Activated naive CD4-positive, alpha-beta T cell treated with anti-CD3 and anti-CD28 coated beads for 36 hours (primary cell): ENCODE measurements at regions not wholly inside any gene's neighbourhood (a gene's known extent, or its start where the extent isn't known, plus 50 kb on each side); places are given as distances from the start of the nearest gene placed in this dataset.
"Not testable (repeated sequence)": the region's sequence is repeated elsewhere in the genome, so short reads cannot be mapped to it uniquely, and the experiment has no call there.

Source experiments
- CTCF ChIA-PET: fragments of 350-600 bp; sonication (Branson Sonifier 250); formaldehyde crosslinking; loops from one replicate; lab custom pipeline; 2021; ENCODE audit warnings: antibody characterized with exemption; lab: Charles Lee
- DNase-seq: peaks from one replicate; pipeline ENCODE4 v3.0.0-alpha.2; 2020
- H3K27ac Mint-ChIP-seq: one replicate; pipeline ENCODE4 v1.8.0; 2021; ENCODE audit warnings: mild to moderate bottlenecking, mixed read lengths
- H3K27me3 Mint-ChIP-seq: one replicate; pipeline ENCODE4 v1.8.0; 2021; ENCODE audit warnings: low read depth, mixed read lengths
- H3K36me3 Mint-ChIP-seq: one replicate; pipeline ENCODE4 v1.8.0; 2021; ENCODE audit warnings: low read depth, mixed read lengths
- H3K4me1 Mint-ChIP-seq: one replicate; pipeline ENCODE4 v1.8.0; 2021; ENCODE audit warnings: low read depth, mixed read lengths
- H3K4me3 Mint-ChIP-seq: one replicate; pipeline ENCODE4 v1.8.0; 2021; ENCODE audit warnings: mild to moderate bottlenecking, moderate library complexity, mixed read lengths
- H3K9me3 Mint-ChIP-seq: one replicate; pipeline ENCODE4 v1.8.0; 2021; ENCODE audit warnings: mixed read lengths
- intact Hi-C: fragments of 100-400 bp; cut with micrococcal nuclease; formaldehyde crosslinking; loops from one replicate; pipeline ENCODE4 v1.15.1; 2023

DNA sequence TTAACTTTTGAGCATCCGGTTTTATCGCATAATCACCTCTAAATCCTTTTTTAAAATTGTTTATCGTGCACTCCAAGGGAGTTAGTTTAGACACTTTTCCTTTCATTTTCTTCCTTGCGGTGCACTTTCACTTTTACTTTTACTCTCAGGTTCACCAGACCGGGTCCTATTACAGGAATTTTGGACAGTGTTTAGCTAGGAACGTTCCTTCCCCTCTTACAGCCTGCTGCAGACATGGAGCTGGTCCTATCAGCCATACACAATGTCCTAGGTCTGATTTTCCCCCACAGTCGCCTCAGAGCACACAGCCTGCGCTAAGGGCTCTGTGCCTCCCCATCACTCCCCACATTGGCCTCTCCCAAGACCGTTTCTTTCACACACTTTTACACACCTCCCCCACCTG, 103.9 kb downstream of the ALG10 start:
- H3K27ac Mint-ChIP-seq = no peak overlapping the region
- no peaks in the 10 kb centered on the region for H3K36me3 Mint-ChIP-seq
- intact Hi-C loops = no loop called here
- CTCF ChIA-PET = interaction anchor here (1.5 kb wide), 1 partner anchor 87 kb away, joined by 3 read pairs; no protein-coding TSS in a partner anchor
- no peaks in the 10 kb centered on the region for H3K9me3 Mint-ChIP-seq
- DNase-seq = no peak
- peaks cover 30% of the 10 kb centered on the region for H3K27me3 Mint-ChIP-seq
- peaks cover 9% of the 10 kb centered on the region for H3K4me1 Mint-ChIP-seq
- peak overlapping the region; percentile 3 for H3K4me3 Mint-ChIP-seq

DNA sequence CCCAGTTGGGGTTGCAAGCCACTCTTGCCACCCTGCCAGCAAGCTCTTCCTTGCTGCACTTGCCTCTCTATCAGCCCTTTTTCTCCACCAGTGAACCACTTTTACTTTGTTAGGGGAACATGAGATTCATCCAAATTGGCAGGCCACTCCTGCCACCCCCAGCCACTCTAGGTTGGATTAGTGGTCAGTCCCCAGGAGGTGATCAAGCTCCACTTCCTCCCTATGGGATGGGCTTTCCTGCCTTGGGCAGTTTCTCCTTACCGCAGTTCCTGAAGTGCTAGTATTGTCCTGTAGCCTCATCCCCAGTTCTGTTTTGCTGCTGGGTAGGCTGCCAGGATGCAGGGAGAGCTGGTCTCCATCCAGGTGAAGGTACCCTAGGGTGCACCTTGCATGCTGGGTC, 104.5 kb downstream of the ALG10 start:
- H3K9me3 Mint-ChIP-seq = no peaks in the 10 kb centered on the region
- CTCF ChIA-PET = interaction anchor here (1.5 kb wide), 1 partner anchor 88 kb away, joined by 3 read pairs; no protein-coding TSS in a partner anchor
- H3K27ac Mint-ChIP-seq = no peak overlapping the region
- no peak overlapping the region for H3K4me3 Mint-ChIP-seq
- H3K4me1 Mint-ChIP-seq = peaks cover 9% of the 10 kb centered on the region
- H3K27me3 Mint-ChIP-seq = peaks cover 33% of the 10 kb centered on the region
- intact Hi-C loops = no loop called here
- no peaks in the 10 kb centered on the region for H3K36me3 Mint-ChIP-seq
- DNase-seq = no peak

DNA sequence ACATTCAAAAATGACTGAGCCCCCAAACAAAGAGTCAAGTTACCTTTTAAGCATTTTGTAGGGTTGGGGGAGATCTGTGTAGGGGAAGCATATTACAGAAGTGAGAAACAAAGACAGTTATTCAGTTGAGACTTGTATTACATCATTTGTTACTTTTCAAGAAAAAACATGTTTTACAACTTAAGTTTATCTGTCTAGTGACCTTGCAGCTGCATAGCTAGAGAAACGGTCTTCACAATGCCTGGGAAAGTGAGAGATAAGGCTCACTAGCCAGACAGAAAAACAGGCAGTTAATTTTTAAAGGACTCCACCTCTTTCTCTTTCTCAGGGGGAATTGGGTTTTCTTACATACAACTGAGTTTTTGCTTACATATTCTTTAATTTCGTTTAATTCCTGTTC, 105.1 kb downstream of the ALG10 start:
- intact Hi-C loops, H3K36me3 Mint-ChIP-seq, H3K27ac Mint-ChIP-seq, H3K9me3 Mint-ChIP-seq, DNase-seq, H3K4me3 Mint-ChIP-seq, H3K4me1 Mint-ChIP-seq: not testable (repeated sequence)
- CTCF ChIA-PET = interaction anchor here (1.5 kb wide), 1 partner anchor 88 kb away, joined by 3 read pairs; no protein-coding TSS in a partner anchor
- peaks cover 33% of the 10 kb centered on the region for H3K27me3 Mint-ChIP-seq

DNA sequence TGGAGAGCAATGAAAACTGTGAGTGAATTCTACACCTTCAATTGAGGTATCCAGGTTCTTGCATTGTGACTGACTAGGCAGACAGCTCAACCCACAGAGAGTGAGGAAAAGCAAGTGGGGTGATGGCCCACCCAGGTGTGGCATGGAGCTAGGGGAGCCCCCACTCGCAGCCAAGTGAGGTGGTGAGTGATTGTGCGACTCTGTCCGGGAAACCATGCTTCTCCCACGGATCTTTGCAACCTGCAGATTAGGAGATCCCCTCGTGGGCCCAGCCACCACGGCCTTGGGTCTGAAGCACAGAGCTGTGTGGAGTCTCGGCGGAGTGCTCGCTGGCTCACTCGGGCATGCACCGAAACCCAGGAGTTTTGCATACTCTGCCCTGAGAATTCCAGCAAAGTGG, 120.1 kb downstream of the ALG10 start:
- Mint-ChIP-seq H3K27ac (no peak overlapping the region), H3K9me3 (peaks cover 2% of the 10 kb centered on the region), H3K36me3 (no peaks in the 10 kb centered on the region), H3K4me1 (no peaks in the 10 kb centered on the region), H3K27me3 (peaks cover 7% of the 10 kb centered on the region), H3K4me3 (no peak overlapping the region)
- intact Hi-C loops = no loop called here
- DNase-seq = no peak
- CTCF ChIA-PET = no interaction called here

DNA sequence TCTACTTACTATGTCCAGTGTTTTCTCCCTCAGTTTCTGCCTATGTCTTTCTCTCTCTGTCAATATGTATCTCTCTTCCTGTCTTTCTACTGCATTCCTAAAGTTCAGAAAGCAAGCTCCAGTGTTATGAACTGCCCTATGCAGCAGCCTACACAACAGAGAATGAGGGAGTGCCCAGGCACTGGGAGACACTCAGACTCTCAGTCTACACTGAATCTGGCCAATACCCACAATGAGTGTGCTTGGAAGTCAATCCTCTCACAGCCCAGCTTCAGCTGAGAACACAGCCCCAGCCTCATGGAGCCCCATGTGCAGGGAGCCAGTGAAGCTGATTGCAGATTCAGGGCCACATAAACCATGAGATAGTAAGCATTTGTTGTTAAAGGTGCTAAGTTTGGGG, 128.7 kb downstream of the ALG10 start:
- intact Hi-C loops = no loop called here
- Mint-ChIP-seq H3K4me1 (peaks cover 2% of the 10 kb centered on the region), H3K36me3 (no peaks in the 10 kb centered on the region), H3K9me3 (no peaks in the 10 kb centered on the region), H3K4me3 (no peak overlapping the region), H3K27me3 (no peaks in the 10 kb centered on the region), H3K27ac (no peak overlapping the region)
- CTCF ChIA-PET = no interaction called here
- no peak for DNase-seq

DNA sequence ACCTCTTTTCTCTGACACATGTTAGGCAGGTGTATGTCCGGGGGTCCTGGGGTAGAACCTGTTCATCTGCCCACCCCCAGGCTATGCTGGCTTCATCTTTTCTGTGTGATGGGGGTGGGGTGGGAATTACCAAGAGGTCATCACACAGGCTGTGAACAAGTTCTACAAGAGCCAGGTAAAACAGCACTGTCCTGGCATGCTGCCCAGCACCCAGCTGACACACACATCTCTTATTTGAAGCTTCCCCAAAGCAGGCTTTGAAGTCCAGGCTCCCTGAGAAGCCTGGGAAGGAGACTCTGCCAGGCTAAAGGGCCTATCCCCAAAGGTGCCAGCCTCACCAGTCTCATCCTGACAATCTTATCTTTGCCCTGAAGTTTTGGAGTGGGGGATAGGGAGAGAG, 141.1 kb downstream of the ALG10 start:
- no peak for DNase-seq
- H3K9me3 Mint-ChIP-seq = no peaks in the 10 kb centered on the region
- intact Hi-C loops = no loop called here
- no peaks in the 10 kb centered on the region for H3K36me3 Mint-ChIP-seq
- H3K4me1 Mint-ChIP-seq = no peaks in the 10 kb centered on the region
- no peak overlapping the region for H3K4me3 Mint-ChIP-seq
- H3K27ac Mint-ChIP-seq = no peak overlapping the region
- CTCF ChIA-PET = no interaction called here
- H3K27me3 Mint-ChIP-seq = peaks cover 6% of the 10 kb centered on the region

DNA sequence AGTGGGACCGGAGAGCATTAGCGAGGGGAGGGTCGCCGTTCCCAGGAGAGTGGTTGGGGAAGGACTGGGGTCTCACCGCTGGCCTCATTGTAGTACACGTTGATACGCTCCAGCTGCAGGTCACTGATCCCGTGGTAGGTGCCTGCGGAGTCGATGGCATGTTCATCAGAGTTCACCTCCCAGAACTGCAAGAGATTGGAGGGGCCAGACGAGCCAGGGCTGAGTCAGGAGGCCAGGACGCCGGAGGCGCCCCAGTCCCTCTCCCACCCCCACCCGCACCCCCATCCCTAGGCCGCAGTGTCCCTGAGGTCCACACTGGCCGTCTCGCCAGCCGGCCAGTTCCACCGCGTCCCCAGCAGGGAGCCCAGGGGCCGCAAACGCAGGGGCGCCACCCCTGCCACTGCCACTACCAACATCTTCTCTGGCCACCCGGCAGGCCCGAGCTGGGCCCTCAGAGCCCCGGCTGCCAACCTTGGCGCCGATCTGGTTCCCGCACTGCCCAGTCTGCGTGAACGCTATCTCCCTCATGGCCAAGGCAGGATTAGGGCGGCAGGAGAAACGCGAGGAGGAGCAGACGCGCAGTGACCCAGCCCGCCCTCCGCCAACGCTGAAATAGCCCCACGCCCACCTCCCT, 144.2 kb downstream of the ALG10 start:
- Mint-ChIP-seq H3K27ac (no peak overlapping the region), H3K4me1 (no peaks in the 10 kb centered on the region), H3K27me3 (peaks cover 2% of the 10 kb centered on the region), H3K4me3 (no peak overlapping the region), H3K9me3 (no peaks in the 10 kb centered on the region), H3K36me3 (no peaks in the 10 kb centered on the region)
- DNase-seq = no peak
- CTCF ChIA-PET = no interaction called here
- intact Hi-C loops = no loop called here

DNA sequence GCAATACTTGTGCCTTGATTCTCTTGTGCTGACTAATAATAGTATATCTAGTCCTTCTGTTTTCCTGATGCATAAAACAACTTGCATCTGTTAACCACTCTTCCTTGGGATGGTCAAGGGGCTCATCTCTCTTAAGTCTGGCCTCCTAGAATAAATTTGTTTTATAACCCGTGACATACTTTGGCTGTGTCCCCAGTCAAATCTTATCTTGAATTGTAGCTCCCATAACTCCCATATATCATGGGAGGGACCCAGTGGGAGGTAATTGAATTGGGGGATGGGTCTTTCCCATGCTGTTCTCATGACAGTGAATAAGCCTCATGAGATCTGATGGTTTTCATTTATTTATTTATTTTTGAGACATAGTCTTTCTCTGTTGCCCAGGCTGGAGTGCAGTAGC, 146.2 kb downstream of the ALG10 start:
- H3K36me3 Mint-ChIP-seq, H3K27ac Mint-ChIP-seq, DNase-seq, H3K27me3 Mint-ChIP-seq, H3K9me3 Mint-ChIP-seq, CTCF ChIA-PET, H3K4me3 Mint-ChIP-seq, intact Hi-C loops, H3K4me1 Mint-ChIP-seq: not testable (repeated sequence)

DNA sequence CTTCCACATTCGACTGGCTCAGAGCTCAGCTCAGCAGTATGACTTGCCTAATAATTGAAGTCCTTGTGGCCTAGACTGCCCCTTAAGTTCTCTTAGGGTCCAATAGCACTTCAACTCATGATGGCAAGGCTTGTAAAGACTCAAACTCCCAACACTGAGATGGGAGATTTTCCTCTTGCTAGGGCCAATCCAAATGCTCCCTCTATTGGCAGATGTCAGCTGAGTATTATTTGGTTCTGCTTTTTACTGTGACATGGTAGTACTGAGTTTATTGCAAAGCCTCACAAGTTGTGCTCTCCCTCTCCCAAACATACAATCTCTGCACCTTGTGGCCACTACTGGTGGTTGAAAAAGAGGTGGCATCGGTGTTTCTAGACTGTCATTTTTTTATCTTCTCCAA, 164.2 kb downstream of the ALG10 start:
- Mint-ChIP-seq H3K4me1 (no peaks in the 10 kb centered on the region), H3K27me3 (peaks cover 6% of the 10 kb centered on the region), H3K36me3 (no peaks in the 10 kb centered on the region), H3K9me3 (no peaks in the 10 kb centered on the region), H3K4me3 (no peak overlapping the region), H3K27ac (no peak overlapping the region)
- CTCF ChIA-PET = no interaction called here
- no peak for DNase-seq
- intact Hi-C loops = no loop called here

DNA sequence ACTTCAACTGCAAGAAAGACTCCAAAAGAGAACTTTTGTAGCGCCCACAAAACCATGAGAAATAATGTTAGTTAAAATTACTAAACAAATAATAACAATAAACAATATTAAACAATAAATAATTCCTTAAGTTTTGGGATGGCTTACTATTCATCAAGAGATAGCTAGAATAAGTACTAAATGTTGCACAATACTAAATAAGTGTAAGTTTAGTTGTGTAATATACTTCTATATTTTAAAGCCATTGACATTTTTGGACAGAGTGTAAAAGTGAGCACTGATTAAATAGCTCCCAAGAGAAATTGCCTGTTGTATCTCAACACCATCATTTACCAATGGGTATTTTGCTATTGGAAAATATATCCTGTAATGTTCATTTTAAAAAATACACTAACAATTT, 166.7 kb downstream of the ALG10 start:
- no peaks in the 10 kb centered on the region for H3K4me1 Mint-ChIP-seq
- H3K4me3 Mint-ChIP-seq = no peak overlapping the region
- CTCF ChIA-PET = interaction anchor here (0.9 to 1.5 kb wide), 2 partner anchors 12 to 66 kb away, joined by 5 read pairs; no protein-coding TSS in a partner anchor
- no peak for DNase-seq
- intact Hi-C loops = no loop called here
- H3K27ac Mint-ChIP-seq = no peak overlapping the region
- peaks cover 8% of the 10 kb centered on the region for H3K27me3 Mint-ChIP-seq
- H3K9me3 Mint-ChIP-seq = no peaks in the 10 kb centered on the region
- no peaks in the 10 kb centered on the region for H3K36me3 Mint-ChIP-seq

DNA sequence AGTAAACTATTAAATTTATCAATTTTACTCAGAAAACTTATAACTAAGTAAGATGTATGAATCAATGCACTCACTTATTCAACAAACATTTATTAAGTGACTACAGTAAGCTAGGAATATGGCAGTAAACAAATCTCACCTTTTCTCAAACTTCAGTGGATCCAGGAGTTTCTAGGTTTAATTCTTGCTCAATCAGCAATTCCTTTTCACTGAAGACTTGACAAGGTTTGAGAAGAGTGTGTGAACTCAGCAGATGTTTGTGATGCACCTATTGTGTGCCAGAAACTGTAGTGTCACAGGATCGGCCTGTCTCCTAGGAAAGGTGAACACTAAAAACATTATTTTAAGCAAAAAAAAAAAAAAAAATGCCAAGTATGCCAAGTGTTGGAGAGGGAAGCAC, 167.8 kb downstream of the ALG10 start:
- no peaks in the 10 kb centered on the region for H3K4me1 Mint-ChIP-seq
- H3K27ac Mint-ChIP-seq = no peak overlapping the region
- H3K4me3 Mint-ChIP-seq = no peak overlapping the region
- CTCF ChIA-PET = interaction anchor here (0.6 to 1.5 kb wide), 3 partner anchors 62 to 75 kb away, joined by 3 to 5 read pairs (median 3); no protein-coding TSS in a partner anchor
- peaks cover 10% of the 10 kb centered on the region for H3K27me3 Mint-ChIP-seq
- no peak for DNase-seq
- intact Hi-C loops = no loop called here
- H3K36me3 Mint-ChIP-seq = no peaks in the 10 kb centered on the region
- no peaks in the 10 kb centered on the region for H3K9me3 Mint-ChIP-seq

DNA sequence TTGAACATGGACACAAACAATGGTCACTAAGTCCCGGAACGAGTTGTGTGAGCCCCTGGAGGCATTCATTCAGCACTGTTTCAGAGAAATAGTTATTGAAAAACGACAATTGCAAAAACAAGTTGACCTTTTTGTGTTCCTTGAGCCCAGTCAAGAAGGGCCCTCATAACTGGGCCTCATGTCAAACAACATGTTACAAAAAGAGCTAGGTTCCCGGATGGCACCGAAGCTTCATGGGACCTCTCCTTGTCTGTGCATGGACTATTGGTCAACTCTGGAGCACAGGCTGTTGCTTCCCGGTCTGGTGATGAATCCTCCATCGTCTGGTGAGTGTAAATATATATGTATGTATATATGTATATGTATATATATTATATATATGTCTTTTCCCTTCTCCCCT, 176.6 kb downstream of the ALG10 start:
- Mint-ChIP-seq H3K36me3 (no peaks in the 10 kb centered on the region), H3K9me3 (no peaks in the 10 kb centered on the region), H3K27ac (no peak overlapping the region), H3K27me3 (peaks cover 2% of the 10 kb centered on the region), H3K4me1 (no peaks in the 10 kb centered on the region), H3K4me3 (no peak overlapping the region)
- no peak for DNase-seq
- CTCF ChIA-PET = interaction anchor here (0.6 to 1.4 kb wide), 3 partner anchors 21 to 162 kb away, joined by 3 to 4 read pairs (median 3); no protein-coding TSS in a partner anchor
- intact Hi-C loops = no loop called here

DNA sequence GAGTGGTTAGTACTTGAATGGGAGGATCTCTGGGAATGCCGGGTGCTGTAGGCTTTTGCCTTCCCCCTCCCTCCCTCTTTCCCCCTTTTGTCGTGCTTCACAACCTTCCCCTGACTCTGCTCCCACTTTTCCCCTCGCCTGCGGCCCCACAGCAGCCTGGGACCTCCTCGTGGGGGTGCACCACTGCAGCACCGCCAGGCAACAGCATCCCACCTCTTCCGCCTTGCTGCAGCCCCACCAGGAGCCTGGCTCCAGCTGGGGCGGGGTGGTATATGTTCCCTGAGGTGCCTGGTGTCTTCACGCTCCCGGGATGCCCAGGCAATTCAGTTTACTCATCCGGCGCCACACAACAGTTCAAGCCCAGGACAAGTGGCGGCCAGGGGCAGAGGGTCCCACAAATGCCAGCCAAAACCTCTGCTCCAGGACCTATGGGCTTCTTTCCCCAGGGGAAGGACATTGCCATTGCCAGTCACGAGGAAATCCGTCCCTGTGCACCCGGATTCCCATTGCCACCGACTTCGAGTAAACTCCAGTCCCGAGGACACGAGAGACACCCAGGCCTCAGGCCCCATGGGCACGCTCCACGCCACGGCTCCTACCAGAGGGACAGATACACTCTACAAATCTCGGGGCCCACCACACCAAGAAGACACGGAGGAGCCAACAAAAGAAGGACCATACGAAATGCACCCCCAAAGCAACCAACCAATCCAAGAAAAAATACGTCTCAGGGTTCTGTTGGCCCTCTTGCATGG, 181.7 kb downstream of the ALG10 start:
- Mint-ChIP-seq H3K4me3 (no peak overlapping the region), H3K36me3 (no peaks in the 10 kb centered on the region)

More for the DNA sequence above, 181.7 kb downstream of the ALG10 start:
- Mint-ChIP-seq H3K27ac (no peak overlapping the region), H3K9me3 (no peaks in the 10 kb centered on the region), H3K4me1 (no peaks in the 10 kb centered on the region), H3K27me3 (no peaks in the 10 kb centered on the region)
- intact Hi-C loops = no loop called here
- DNase-seq = no peak
- CTCF ChIA-PET = no interaction called here
